ENCODE measurements at regions not wholly inside any gene's neighbourhood (a gene's known extent, or its start where the extent isn't known, plus 50 kb on each side); places are given as distances from the start of the nearest gene placed in this dataset.

- no peak overlapping the region for H3K4me3 Mint-ChIP-seq
- TF ChIP-seq CTCF (IDR thresholded peaks at IDR 0.05; ENCODE audit: unreplicated experiment) = no peak
- no peak for DNase-seq (ENCODE audit: low spot score in 2 of 2, unreplicated experiment in 2 of 2)
- no peaks in the 10 kb centered on the region for H3K4me1 Mint-ChIP-seq
- no peaks in the 10 kb centered on the region for H3K36me3 Mint-ChIP-seq
- H3K27me3 Mint-ChIP-seq (ENCODE audit: low read depth) = peaks cover 25% of the 10 kb centered on the region
- H3K27ac Mint-ChIP-seq = no peak overlapping the region
- no peaks in the 10 kb centered on the region for H3K9me3 Mint-ChIP-seq
These were observed 222.8 kb upstream of the SDK2 start for GRCh38 chr17:73867056-73867455.

- Mint-ChIP-seq H3K4me1 (no peaks in the 10 kb centered on the region), H3K4me3 (no peak overlapping the region), H3K9me3 (peaks cover 3% of the 10 kb centered on the region), H3K36me3 (no peaks in the 10 kb centered on the region), H3K27me3 (ENCODE audit: low read depth) (peaks cover 28% of the 10 kb centered on the region), H3K27ac (no peak overlapping the region)
- TF ChIP-seq CTCF (IDR thresholded peaks at IDR 0.05; ENCODE audit: unreplicated experiment) = no peak
- no peak for DNase-seq (ENCODE audit: low spot score in 2 of 2, unreplicated experiment in 2 of 2)
These were observed 225.8 kb upstream of the SDK2 start for GRCh38 chr17:73870068-73870467.

- H3K27me3 Mint-ChIP-seq (ENCODE audit: low read depth) = peaks cover 29% of the 10 kb centered on the region
- no peak overlapping the region for H3K27ac Mint-ChIP-seq
- no peak for TF ChIP-seq CTCF (IDR thresholded peaks at IDR 0.05; ENCODE audit: unreplicated experiment)
- H3K9me3 Mint-ChIP-seq = peaks cover 3% of the 10 kb centered on the region
- no peak overlapping the region for H3K4me3 Mint-ChIP-seq
- no peaks in the 10 kb centered on the region for H3K4me1 Mint-ChIP-seq
- no peaks in the 10 kb centered on the region for H3K36me3 Mint-ChIP-seq
- DNase-seq (ENCODE audit: low spot score in 2 of 2, unreplicated experiment in 2 of 2) = no peak
These were observed 226.2 kb upstream of the SDK2 start for GRCh38 chr17:73870473-73870872.

- Mint-ChIP-seq H3K36me3 (no peaks in the 10 kb centered on the region), H3K9me3 (peaks cover 3% of the 10 kb centered on the region), H3K27me3 (ENCODE audit: low read depth) (peaks cover 32% of the 10 kb centered on the region), H3K4me3 (no peak overlapping the region), H3K27ac (no peak overlapping the region), H3K4me1 (no peaks in the 10 kb centered on the region)
- no peak for DNase-seq (ENCODE audit: low spot score in 2 of 2, unreplicated experiment in 2 of 2)
- no peak for TF ChIP-seq CTCF (IDR thresholded peaks at IDR 0.05; ENCODE audit: unreplicated experiment)
These were observed 228.6 kb upstream of the SDK2 start for GRCh38 chr17:73872816-73873215.

- peaks cover 3% of the 10 kb centered on the region for H3K9me3 Mint-ChIP-seq
- H3K27me3 Mint-ChIP-seq (ENCODE audit: low read depth) = peaks cover 37% of the 10 kb centered on the region
- no peak overlapping the region for H3K27ac Mint-ChIP-seq
- no peaks in the 10 kb centered on the region for H3K36me3 Mint-ChIP-seq
- TF ChIP-seq CTCF (IDR thresholded peaks at IDR 0.05; ENCODE audit: unreplicated experiment) = no peak
- no peak overlapping the region for H3K4me3 Mint-ChIP-seq
- H3K4me1 Mint-ChIP-seq = no peaks in the 10 kb centered on the region
- no peak for DNase-seq (ENCODE audit: low spot score in 2 of 2, unreplicated experiment in 2 of 2)
These were observed 229.9 kb upstream of the SDK2 start for GRCh38 chr17:73874008-73874720.
